ENCODE measurements at regions not wholly inside any gene's neighbourhood (a gene's known extent, or its start where the extent isn't known, plus 50 kb on each side); places are given as distances from the start of the nearest gene placed in this dataset.

- TF ChIP-seq FOXK2 (IDR thresholded peaks at IDR 0.05), result no peak
- TF ChIP-seq ELF4 (IDR thresholded peaks at IDR 0.05), result no peak
- TF ChIP-seq PKNOX1 (IDR thresholded peaks at IDR 0.05), result no peak
- no peak for TF ChIP-seq LEF1 (IDR thresholded peaks at IDR 0.05; ENCODE audit: borderline replicate concordance)
- no peak for TF ChIP-seq HDGF (IDR thresholded peaks at IDR 0.05; ENCODE audit: borderline replicate concordance)
- TF ChIP-seq FOXM1 (IDR thresholded peaks at IDR 0.05; ENCODE audit: borderline replicate concordance), result no peak
Observed at GRCh38 chr2:20499387-20499786, 52.5 kb downstream of the RHOB start.
